HG02763 (cell line): ENCODE measurements at regions not wholly inside any gene's neighbourhood (a gene's known extent, or its start where the extent isn't known, plus 50 kb on each side); places are given as distances from the start of the nearest gene placed in this dataset.

Source experiments
- ATAC-seq: cut with Tn5 transposase; IDR thresholded peaks from one replicate; pipeline ENCODE4 v1.9.1; 2021; ENCODE audit warnings: mild to moderate bottlenecking, moderate library complexity; ENCODE audit not compliant: unreplicated experiment

GRCh38 chr10:30793093-30793492 is 163.5 kb upstream of the LYZL2 start:
- no peak for ATAC-seq

DNA sequence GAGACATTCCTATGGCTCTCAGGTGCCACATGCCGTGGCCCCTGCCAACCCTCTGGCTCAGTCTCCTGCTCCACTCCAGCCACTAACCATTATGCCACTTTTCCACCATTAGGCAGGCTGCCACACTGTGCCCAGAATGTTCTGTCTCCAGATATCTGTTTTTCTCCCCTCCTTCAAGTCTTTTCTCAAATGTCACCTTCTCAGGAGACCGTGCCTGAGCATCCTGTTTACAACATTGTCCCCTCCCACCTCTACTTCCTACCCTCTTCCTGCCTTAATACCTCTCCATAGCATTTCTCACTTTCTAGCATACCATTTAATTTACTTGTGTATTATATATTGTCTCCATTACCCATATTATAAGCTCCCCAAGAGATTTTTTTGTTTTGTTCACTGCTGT is 162.5 kb upstream of the LYZL2 start:
- ATAC-seq: no peak

- ATAC-seq: no peak
Observed at GRCh38 chr10:30791197-30791611, 161.7 kb upstream of the LYZL2 start.

GRCh38 chr10:30789806-30790205 is 160.3 kb upstream of the LYZL2 start:
- no peak for ATAC-seq

- no peak for ATAC-seq
Observed at GRCh38 chr10:30788307-30788706, 158.8 kb upstream of the LYZL2 start.

DNA sequence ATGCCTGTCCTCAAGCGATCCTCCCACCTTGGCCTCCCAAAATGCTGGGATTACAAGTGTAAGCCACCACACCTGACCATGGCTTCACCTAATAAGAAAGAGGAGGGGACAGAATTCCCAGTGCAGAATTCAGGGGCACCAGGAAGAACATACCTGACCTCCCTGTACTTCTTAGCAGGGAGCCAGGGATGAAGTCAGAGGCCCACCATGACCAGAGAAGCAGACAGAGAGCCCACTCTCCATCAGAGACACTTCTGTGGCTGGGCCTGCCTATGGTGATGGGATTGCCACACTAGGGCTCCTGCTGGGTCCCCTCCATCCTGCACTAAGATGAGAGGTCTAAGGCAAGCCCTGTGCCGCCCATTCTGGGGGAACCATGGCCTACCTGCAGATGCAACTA is 157.4 kb upstream of the LYZL2 start:
- ATAC-seq: no peak

DNA sequence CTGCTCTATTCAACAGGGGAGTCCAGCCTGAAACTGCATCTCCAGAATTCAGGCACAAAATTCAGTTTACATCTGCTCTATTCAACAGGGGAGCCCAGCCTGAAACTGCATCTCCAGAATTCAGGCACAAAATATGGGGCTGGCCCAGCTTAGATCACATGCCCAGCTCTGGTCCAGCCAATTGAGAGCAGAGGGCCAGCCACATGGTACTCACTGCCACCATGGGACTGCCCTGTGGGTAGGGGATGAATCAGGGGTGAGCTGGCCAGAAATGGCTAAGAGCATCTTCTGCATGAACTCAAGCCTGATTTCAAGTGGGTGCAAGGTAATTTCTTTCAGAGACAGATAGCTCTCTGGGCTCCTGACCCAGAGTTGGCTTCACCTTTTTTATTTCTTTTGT is 156.6 kb upstream of the LYZL2 start:
- no peak for ATAC-seq

GRCh38 chr10:30784897-30785605 is 155.5 kb upstream of the LYZL2 start:
- ATAC-seq: no peak

GRCh38 chr10:30784524-30784896 is 155.0 kb upstream of the LYZL2 start:
- no peak for ATAC-seq

- peak; percentile 44 for ATAC-seq
Observed at GRCh38 chr10:30783939-30784501, 154.5 kb upstream of the LYZL2 start.

DNA sequence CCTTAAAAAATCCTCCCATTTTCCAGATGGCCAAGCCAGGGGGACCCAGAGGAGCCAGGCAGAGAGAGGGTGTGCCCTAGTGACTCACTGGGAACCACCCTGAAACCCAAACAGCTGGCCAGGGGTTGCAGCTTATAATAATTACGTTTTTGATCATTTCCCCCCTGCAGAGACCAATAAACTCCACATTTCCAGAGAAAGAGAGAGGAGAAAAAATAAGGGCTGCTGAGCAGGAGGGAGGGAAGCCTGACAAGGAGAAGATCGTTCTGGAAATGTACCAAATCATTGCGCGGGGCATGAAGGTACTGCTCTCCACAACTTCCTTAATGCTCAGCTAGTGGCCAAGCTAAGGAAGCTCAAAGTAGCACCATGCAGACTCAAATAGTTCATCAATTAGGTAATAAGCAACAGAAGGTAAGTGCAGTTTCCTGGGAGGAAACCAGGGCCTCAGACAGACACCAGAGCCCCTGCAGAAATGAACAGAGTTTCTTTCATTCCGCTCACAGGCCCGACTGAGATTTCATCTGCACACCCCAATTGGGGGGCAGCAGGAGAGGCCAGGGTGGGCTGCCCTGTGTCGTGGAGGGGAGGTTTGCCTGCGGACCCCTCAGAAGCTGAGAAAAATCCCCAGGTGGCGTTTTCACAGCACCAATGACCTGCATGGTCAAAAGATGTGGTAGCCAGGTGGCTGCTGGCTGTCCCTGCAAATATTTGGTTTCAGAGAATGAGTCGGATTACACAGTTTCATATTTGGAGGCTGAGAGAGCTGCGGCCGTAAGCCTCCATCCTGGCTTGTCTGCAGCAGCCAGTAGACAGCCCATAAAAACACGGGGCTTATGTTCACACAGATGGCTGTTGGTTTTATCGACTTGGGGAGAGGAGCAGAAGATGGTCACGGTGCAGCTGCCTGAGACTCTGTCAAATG is 153.2 kb upstream of the LYZL2 start:
- peak; percentile 60 for ATAC-seq

DNA sequence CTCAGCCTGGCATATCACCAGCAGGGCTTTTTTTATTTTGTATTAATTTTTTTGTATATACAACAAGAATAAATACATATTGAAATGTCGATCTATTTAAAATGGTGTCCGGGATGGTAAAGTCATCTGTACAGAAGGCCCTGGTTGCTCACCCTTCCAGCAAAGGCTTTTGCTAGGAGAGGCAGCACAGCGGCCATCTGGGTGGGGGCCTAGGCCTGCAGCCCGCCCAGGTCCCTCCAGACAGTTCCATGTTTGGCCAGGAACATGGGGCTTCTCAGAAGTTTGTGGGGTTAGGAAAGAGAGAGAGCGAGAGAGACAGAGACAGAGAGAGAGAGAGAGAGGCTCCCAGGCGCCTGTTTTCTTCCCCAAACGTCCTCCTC is 152.6 kb upstream of the LYZL2 start:
- ATAC-seq: no peak

- no peak for ATAC-seq
Observed at GRCh38 chr10:30781670-30782121, 152.1 kb upstream of the LYZL2 start.

GRCh38 chr10:30778769-30779168 is 149.2 kb upstream of the LYZL2 start:
- no peak for ATAC-seq

- no peak for ATAC-seq
Observed at GRCh38 chr10:30775779-30776591, 146.4 kb upstream of the LYZL2 start.

DNA sequence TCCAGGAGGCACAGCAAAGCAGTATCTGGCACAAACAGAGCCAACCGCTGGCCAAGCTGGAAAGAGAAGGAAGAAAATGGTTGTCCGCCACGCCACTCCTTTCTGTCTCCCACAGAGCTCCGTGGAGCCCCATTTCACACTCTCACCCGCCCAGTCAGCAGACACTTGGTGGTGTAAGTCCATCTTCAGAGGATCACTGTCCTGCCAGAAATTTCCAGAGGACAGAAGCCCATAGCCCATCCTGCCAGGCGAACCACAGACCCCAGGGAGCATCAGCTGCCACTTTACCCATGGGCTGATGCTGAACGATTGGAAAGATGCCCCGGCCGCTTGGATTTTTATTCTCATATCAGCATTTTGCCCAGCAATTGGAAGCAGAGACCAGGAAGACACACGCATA is 144.7 kb upstream of the LYZL2 start:
- no peak for ATAC-seq

GRCh38 chr10:30773501-30773900 is 143.9 kb upstream of the LYZL2 start:
- no peak for ATAC-seq

DNA sequence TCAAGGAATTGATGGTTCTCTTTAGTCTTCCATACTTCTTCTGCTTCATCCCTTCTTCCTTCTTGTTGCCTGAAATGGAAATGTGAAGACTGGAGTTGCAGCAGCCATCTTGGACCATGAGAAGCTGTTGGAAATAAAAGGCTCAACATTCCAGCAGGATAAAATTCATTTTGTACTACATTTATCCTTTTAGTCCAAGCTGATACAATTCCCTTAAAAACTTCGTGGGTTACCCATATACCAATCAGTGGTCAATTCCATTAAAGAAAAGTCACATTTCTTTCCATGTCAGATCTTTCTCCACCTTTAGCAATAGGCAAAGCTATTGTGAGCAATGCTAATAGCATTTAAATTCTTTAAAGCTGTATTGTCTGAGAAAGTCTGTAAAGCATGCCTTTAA is 141.3 kb upstream of the LYZL2 start:
- no peak for ATAC-seq

- ATAC-seq: no peak
Observed at GRCh38 chr10:30770229-30770628, 140.7 kb upstream of the LYZL2 start.

GRCh38 chr10:30769361-30769760 is 139.8 kb upstream of the LYZL2 start:
- no peak for ATAC-seq

GRCh38 chr10:30765616-30766015 is 136.1 kb upstream of the LYZL2 start:
- ATAC-seq: no peak
